ENCODE measurements at regions not wholly inside any gene's neighbourhood (a gene's known extent, or its start where the extent isn't known, plus 50 kb on each side); places are given as distances from the start of the nearest gene placed in this dataset.

- TF ChIP-seq CTCF (IDR thresholded peaks at IDR 0.05 in 4 of 5, conservative IDR thresholded peaks at IDR 0.05 in 1 of 5): no peak
- no peak for TF ChIP-seq POLR2A (IDR thresholded peaks at IDR 0.05)
Observed at GRCh38 chrY:10666785-10667184, 1139.1 kb downstream of the TSPY10 start.
